GM18867 (cell line): ENCODE measurements at regions not wholly inside any gene's neighbourhood (a gene's known extent, or its start where the extent isn't known, plus 50 kb on each side); places are given as distances from the start of the nearest gene placed in this dataset.
"Not testable (repeated sequence)": the region's sequence is repeated elsewhere in the genome, so short reads cannot be mapped to it uniquely, and the experiment has no call there.

Experiments
- ATAC-seq: cut with Tn5 transposase; IDR thresholded peaks from one replicate; pipeline ENCODE4 v1.9.1; 2021; ENCODE audit warnings: mild to moderate bottlenecking, moderate library complexity; ENCODE audit not compliant: unreplicated experiment

DNA sequence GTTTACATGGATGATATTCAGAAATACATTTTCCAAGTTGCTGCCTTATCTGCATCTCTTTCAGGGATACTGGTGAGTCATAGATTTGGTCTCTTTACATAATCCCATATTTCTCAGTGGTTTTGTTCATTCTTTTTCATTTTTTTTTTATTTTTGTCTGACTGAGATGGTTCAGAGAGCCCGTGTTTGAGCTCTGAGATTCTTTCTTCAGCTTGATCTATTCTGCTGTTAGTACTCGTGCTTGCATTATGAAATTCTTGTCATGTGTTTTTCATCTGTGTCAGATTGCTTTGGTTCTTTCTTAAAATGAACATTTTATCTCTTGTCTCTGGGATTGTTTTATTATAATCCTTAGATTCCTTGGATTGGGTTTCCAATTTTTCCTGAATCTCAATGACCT lies 317.3 kb downstream of the DOK5 start:
- no peak for ATAC-seq

DNA sequence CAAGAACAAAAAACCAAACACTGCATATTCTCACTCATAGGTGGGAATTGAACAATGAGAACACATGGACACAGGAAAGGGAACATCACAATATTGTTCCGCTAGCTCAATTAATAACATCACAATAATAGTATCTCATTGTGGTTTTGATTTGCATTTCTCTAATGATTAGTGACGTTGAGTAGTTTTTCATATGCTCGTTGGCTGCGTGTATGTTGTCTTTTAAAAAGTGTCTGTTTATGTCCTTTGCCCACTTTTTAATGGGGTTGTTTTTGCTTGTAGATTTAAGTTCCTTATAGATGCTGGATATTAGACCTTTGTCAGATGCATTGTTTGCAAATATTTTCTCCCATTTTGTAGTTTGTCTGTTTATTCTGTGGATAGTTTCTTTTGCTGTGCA lies 312.9 kb downstream of the DOK5 start:
- not testable (repeated sequence) for ATAC-seq

GRCh38 chr20:54782758-54783157 lies 307.4 kb downstream of the DOK5 start:
- ATAC-seq = not testable (repeated sequence)

- no peak for ATAC-seq
Measured at GRCh38 chr20:54774426-54774825, 299.0 kb downstream of the DOK5 start.

DNA sequence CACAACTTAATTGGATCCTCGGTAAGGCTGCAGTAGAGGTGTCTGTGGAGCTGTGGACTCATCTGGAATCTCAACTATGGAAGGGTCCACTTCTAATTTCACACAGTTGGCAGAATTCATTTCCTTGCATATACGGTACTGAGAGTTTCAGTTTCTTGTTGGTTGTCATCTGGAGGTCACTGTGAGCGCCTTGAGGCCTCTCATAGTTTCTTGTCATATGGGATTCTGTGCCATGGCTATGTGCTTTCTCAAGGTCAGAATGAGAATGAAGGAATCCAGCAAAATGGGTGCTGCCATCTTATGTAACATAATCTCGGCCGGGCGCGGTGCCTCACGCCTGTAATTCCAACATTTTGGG lies 298.2 kb downstream of the DOK5 start:
- ATAC-seq = no peak

DNA sequence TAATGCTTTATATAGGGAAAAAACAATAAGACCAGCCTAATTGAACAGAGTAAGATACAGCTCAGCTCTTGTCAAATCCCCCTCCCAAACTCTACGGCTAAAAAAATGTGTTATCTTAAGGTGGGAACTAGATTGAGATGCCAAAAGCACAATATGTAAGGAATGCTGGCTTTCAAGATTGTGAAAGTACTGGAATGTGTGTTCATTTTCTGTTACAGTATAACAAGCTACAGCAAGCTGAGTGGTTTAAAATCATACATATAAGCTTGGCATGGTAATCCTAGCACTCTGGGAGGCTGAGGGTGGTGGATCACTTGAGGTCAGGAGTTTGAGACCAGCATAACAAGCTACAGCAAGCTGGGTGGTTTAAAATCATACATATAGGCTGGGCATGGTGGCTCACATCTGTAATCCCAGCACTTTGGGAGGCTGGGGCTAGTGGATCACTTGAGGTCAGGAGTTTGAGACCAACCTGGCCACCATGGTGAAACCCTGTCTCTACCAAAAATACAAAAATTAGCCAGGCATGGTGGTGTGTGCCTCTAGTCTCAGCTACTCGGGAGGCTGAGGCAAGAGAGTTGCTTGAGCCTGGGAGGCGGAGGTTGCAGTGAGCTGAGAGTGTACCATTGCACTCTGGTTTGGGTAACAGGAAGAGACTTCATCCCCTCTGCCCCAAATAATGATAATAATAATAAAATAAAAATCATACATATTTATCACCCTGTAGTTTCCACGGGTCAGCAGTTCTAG lies 297.7 kb downstream of the DOK5 start:
- no peak for ATAC-seq

- ATAC-seq = no peak
Measured at GRCh38 chr20:54766483-54766882, 291.1 kb downstream of the DOK5 start.

DNA sequence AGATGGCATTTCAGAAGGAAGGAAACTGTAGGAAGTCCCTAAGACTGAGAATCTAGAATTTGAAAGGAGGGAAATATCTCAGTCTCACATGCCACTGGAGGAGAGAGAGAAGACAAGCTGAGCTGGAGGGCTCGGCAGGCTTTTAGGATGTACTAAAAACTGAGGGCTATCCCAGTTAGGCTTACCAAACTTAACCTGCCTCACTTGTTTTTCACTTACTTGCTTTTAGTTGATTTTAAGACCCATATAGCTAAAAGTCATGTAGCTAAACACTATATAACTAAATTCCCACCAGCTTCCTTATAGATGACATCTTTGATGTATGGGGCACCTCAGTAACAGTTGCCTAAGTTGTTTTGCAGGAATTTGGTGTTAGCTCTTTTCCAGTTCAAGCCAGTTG lies 288.0 kb downstream of the DOK5 start:
- no peak for ATAC-seq

DNA sequence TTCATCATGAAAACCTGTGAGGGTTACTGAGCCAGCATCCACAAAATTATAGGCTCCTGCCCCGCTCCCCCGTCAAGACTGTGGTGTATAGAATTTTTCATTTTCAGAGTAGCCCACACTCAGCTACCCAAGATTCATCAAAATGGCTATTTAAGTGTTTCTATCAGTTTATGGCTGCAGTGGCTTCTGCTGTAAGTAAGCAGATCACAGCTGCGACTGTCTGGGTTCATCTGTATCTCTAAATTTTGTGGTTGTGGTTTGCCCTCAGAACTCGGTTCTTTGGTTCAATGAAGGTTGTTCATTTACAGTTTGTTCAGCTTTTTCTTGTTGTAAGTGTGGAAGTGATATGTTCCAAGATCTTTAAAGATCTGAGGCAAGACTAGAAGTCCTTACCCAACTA lies 284.2 kb downstream of the DOK5 start:
- no peak for ATAC-seq

DNA sequence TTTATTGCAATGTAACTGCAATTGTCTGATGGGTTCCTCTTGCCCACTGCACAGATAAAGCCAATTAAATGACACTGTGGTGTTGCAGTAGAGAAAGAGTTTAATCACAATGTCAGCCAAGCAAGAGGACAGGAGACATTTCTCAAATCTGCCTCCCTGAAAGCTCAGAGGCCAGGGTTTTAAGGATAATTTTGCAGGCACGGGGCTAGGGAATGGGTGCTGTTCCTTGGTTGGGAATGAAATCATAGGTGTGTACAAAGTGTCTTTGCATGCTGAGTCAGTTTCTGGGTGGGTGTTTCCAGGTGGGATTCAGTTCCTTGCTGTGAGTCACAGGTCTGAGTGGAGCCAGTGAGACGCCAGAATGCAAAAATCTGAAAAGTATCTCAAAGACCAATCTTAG lies 271.4 kb downstream of the DOK5 start:
- no peak for ATAC-seq

GRCh38 chr20:54745780-54746179 lies 270.4 kb downstream of the DOK5 start:
- ATAC-seq = no peak

- ATAC-seq = no peak
Measured at GRCh38 chr20:54744097-54744496, 268.7 kb downstream of the DOK5 start.

- no peak for ATAC-seq
Measured at GRCh38 chr20:54742193-54742592, 266.8 kb downstream of the DOK5 start.

DNA sequence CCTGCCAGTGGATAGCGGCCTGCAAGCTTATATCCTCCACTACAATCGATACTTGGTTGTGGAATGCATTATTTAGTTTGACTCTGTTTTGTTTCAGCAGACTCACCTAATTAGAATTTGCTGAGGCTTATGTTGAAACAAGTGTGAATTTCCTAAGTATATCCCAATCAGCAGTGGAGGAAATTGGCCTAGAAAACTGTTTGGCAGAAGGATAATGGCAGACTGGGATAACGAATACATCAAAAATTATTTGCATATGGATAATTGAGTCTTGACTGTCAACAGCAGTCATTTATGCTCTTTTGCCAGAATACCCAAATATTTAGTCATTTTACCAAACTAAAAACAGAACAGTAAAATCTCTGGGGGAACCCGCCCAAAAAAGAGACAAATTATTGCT lies 261.0 kb downstream of the DOK5 start:
- no peak for ATAC-seq

GRCh38 chr20:54733687-54734086 lies 258.3 kb downstream of the DOK5 start:
- ATAC-seq = no peak

DNA sequence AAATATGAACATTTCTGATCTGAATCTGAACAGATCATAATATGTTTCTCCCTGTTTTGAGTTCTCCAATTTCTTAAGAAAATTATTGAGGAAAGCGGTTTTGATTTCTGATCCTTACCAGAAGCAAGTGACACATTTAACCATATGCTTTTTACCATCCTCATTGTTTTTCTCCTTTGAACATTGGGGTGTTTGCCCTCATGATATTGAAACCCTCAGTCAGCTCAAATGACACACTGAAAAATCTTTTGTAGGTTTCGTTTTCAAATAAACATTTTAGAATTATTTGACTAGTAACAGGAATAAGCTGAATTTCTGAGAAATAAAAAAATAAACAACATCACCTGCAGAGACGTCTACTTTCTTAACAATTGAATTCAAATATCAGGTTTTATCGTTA lies 252.1 kb downstream of the DOK5 start:
- ATAC-seq = no peak

DNA sequence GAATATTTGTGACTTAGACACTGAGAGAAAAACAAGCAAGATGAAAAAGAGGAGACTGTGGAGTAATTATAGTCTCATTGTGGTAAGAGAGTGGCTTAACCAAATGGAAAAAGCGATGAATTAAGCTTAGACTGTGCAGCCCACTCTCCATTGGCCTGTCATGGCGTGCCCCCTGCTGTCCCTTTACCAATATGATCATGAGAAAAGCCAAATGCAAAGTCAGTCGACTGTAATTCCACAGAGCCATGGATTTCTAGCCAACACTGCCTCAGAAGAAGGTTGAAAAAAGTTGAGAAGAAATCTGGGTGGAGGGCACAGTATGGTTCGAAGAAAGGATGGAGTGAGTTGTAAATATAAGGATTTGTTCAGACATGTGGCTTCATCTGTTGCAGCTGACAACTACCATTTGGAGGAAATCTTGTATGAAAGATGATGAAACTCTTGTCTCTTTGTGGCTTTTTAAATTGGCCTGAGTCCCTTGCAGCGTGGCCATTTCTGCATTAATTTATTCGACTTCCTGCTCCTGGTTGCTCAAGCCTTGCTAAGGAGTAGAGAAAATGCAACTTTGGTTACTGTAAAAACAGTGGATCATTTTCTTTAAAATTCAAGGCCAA lies 251.4 kb downstream of the DOK5 start:
- peak; percentile 65 for ATAC-seq

DNA sequence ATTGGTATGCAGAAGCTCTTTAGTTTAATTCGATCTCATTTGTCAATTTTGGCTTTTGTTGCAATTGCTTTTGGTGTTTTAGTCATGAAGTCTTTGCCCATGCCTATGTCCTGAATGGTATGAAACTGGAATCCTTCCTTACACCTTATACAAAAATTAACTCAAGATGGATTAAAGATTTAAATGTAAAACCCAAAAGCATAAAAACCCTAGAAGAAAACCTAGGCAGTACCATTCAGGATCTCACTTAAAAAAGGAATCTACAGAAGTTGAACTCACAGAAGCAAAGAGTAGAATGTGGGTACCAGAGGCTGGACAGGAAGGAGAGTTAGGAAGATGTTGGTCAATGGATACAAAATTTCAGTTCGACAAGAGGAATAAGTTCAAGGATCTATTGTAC lies 249.9 kb downstream of the DOK5 start:
- ATAC-seq = not testable (repeated sequence)

GRCh38 chr20:54723723-54724122 lies 248.3 kb downstream of the DOK5 start:
- no peak for ATAC-seq

GRCh38 chr20:54717983-54718382 lies 242.6 kb downstream of the DOK5 start:
- no peak for ATAC-seq

- ATAC-seq = no peak
Measured at GRCh38 chr20:54716790-54717189, 241.4 kb downstream of the DOK5 start.

DNA sequence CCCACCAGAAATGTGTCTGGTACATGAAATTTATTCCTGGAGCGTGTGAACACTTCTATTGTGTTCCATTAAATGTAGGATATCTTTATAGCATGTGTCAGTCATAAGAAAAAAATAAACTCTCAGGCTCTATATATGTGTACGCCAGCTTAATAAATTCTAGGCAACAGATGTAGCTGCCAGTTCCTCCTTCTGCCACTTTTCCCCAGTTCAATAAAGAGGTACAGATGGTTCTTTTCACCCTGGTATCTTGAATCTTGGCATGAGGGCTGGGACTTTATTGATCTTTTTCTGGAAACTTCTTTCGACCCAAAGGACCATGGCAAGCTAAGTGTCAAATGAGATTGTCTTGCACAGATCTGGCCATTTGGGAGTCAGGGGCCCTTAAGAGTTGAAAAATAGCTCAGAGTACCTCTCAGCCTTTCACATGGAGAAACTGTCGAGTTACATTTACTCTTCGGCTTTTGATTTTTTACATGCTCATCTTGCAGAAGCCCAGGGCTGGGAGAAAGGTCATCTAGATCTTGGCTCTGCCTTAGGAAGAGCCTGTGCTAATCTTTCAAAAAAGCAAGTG lies 240.9 kb downstream of the DOK5 start:
- no peak for ATAC-seq

GRCh38 chr20:54714817-54715216 lies 239.4 kb downstream of the DOK5 start:
- no peak for ATAC-seq
